ENCODE measurements at regions not wholly inside any gene's neighbourhood (a gene's known extent, or its start where the extent isn't known, plus 50 kb on each side); places are given as distances from the start of the nearest gene placed in this dataset.

DNA sequence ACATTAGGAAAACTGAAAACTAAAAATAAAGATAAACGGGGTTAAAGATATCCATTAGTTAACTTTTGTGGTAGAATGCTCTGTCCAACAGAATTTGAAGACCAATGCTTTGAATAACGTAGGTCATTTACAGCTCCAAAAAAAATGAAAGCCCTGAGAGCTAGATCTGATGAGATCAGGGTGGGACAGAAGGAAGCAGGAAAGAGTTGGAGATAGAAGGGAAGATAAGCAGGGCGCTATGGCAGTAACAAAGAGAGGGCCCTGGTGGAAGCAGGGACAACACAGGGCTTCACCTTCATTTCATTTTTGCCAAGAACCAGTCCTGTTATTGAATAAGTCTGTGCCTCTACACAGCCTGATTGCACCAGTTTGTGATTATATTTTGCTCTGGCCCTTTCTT lies 51.0 kb upstream of the RGS8 start:
- TF ChIP-seq, protein P1, sequence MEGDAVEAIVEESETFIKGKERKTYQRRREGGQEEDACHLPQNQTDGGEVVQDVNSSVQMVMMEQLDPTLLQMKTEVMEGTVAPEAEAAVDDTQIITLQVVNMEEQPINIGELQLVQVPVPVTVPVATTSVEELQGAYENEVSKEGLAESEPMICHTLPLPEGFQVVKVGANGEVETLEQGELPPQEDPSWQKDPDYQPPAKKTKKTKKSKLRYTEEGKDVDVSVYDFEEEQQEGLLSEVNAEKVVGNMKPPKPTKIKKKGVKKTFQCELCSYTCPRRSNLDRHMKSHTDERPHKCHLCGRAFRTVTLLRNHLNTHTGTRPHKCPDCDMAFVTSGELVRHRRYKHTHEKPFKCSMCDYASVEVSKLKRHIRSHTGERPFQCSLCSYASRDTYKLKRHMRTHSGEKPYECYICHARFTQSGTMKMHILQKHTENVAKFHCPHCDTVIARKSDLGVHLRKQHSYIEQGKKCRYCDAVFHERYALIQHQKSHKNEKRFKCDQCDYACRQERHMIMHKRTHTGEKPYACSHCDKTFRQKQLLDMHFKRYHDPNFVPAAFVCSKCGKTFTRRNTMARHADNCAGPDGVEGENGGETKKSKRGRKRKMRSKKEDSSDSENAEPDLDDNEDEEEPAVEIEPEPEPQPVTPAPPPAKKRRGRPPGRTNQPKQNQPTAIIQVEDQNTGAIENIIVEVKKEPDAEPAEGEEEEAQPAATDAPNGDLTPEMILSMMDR (conservative IDR thresholded peaks at IDR 0.05; ENCODE audit: low read length): no peak
- TF ChIP-seq EZH2phosphoT487 (IDR thresholded peaks at IDR 0.05; ENCODE audit: borderline replicate concordance, low read depth, low read length): no peak
